Erythroblast (primary cell): ENCODE measurements at regions not wholly inside any gene's neighbourhood (a gene's known extent, or its start where the extent isn't known, plus 50 kb on each side); places are given as distances from the start of the nearest gene placed in this dataset.

ENCODE experiments used
- GATA1 ChIP-seq: IDR thresholded peaks from 2 replicates; pipeline ENCODE4 v1.6.1; 2011; ENCODE audit warnings: low read depth, mild to moderate bottlenecking, control low read depth, low read length, moderate library complexity
- POLR2A ChIP-seq: IDR thresholded peaks from 2 replicates; pipeline ENCODE4 v1.6.1; 2011; ENCODE audit warnings: mild to moderate bottlenecking, low read length

DNA sequence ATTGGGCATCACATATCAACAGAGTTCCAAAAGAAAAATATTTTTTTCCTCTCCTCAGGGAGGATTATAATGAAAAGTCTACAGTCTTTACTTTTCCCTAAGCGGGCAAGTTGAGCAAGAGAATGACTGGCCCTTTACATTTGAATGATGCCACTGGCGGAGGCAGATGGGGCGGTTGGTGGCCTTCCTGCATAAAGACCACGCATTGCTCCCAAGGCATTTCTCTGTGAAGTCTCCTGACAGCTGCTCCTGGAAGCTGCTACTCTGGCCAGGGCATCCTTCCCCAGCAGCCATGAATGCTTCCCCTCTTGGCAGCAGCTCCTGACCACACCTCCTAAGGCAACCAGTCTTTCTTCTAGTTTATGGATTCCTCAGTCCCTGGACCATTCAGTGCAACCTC lies 161.1 kb upstream of the RRP15 start:
- TF ChIP-seq POLR2A (no peak), GATA1 (no peak)
